Neural cell (in vitro differentiated cells): ENCODE measurements at regions not wholly inside any gene's neighbourhood (a gene's known extent, or its start where the extent isn't known, plus 50 kb on each side); places are given as distances from the start of the nearest gene placed in this dataset.

Source experiments
- H2AFZ ChIP-seq: fragments of 200-600, 300-800 bp; sonication (generic), shearing (Covaris generic); 2 replicates; pipeline ENCODE4 v1.6.0; 2014; ENCODE audit warnings: low read depth, mild to moderate bottlenecking, antibody characterized with exemption, low read length, moderate library complexity
- H3F3A ChIP-seq: fragments of 200-600 bp; shearing (Covaris generic); 2 replicates; pipeline ENCODE4 v1.6.1; 2016; ENCODE audit warnings: mild to moderate bottlenecking, moderate library complexity, mixed read lengths, antibody characterized with exemption, low read length; ENCODE audit not compliant: insufficient read depth, poor library complexity, severe bottlenecking
- H3K27ac ChIP-seq: fragments of 200-600, 300-800 bp; sonication (generic), shearing (Covaris generic); 2 replicates; pipeline ENCODE4 v1.5.1; 2014; ENCODE audit warnings: mild to moderate bottlenecking, low read length, moderate library complexity
- H3K27me3 ChIP-seq: fragments of 300-800, 200-600 bp; sonication (generic), shearing (Covaris generic); 2 replicates; pipeline ENCODE4 v1.6.0; 2014; ENCODE audit warnings: mild to moderate bottlenecking, low read depth, low read length, moderate library complexity; ENCODE audit not compliant: insufficient read depth
- H3K36me3 ChIP-seq: fragments of 300-800, 200-600 bp; sonication (generic), shearing (Covaris generic); 2 replicates; pipeline ENCODE4 v1.5.1; 2014; ENCODE audit warnings: mild to moderate bottlenecking, antibody characterized with exemption, low read length, moderate library complexity; ENCODE audit not compliant: insufficient read depth
- H3K4me2 ChIP-seq: fragments of 300-800, 200-600 bp; sonication (generic), shearing (Covaris generic); 2 replicates; pipeline ENCODE4 v1.6.0; 2014; ENCODE audit warnings: mild to moderate bottlenecking, low read length
- H3K4me3 ChIP-seq: fragments of 300-800, 200-600 bp; sonication (generic), shearing (Covaris generic); 2 replicates; pipeline ENCODE4 v1.5.1; 2014; ENCODE audit warnings: mild to moderate bottlenecking, low read length, moderate library complexity
- H3K79me2 ChIP-seq: fragments of 200-600 bp; shearing (Covaris generic); replicated peaks from 2 replicates; pipeline ENCODE4 v1.6.0; 2014; ENCODE audit warnings: mild to moderate bottlenecking, low read length, moderate library complexity; ENCODE audit not compliant: insufficient read depth
- H3K9ac ChIP-seq: fragments of 300-800, 200-600 bp; sonication (generic), shearing (Covaris generic); 2 replicates; pipeline ENCODE4 v1.6.1; 2016; ENCODE audit warnings: mild to moderate bottlenecking, low read length, mixed read lengths
- H3K9me2 ChIP-seq: fragments of 200-600 bp; shearing (Covaris generic); 2 replicates; pipeline ENCODE4 v1.6.1; 2016; ENCODE audit warnings: mild to moderate bottlenecking, low read length, mixed read lengths; ENCODE audit not compliant: insufficient read depth
- H3K9me3 ChIP-seq: fragments of 200-600, 300-800 bp; sonication (generic), shearing (Covaris generic); 2 replicates; pipeline ENCODE4 v1.6.1; 2016; ENCODE audit warnings: mild to moderate bottlenecking, mixed run types, low read length, moderate library complexity, mixed read lengths
- H4K20me1 ChIP-seq: fragments of 200-600 bp; shearing (Covaris generic); 2 replicates; pipeline ENCODE4 v1.6.1; 2016; ENCODE audit warnings: mild to moderate bottlenecking, mixed run types; ENCODE audit not compliant: insufficient read depth
- CTCF ChIP-seq: fragments of 450-650 bp; IDR thresholded peaks from 2 replicates; pipeline ENCODE4 v1.5.1; 2014; ENCODE audit warnings: antibody characterized with exemption, mild to moderate bottlenecking, moderate library complexity; ENCODE audit not compliant: poor library complexity, severe bottlenecking
- EP300 ChIP-seq: fragments of 450-650 bp; conservative IDR thresholded peaks from 2 replicates; pipeline ENCODE4 v1.6.1; 2014; ENCODE audit warnings: antibody characterized with exemption, mild to moderate bottlenecking, moderate library complexity; ENCODE audit not compliant: poor library complexity, severe bottlenecking
- EZH2 ChIP-seq: fragments of 200-600, 300-800 bp; shearing (Covaris generic), sonication (generic); IDR thresholded peaks from 2 replicates; pipeline ENCODE4 v1.6.1; 2014; ENCODE audit warnings: antibody characterized with exemption, low read length, borderline replicate concordance, mild to moderate bottlenecking; ENCODE audit not compliant: insufficient read depth, poor library complexity, severe bottlenecking
- MXI1 ChIP-seq: fragments of 450-650 bp; conservative IDR thresholded peaks from 2 replicates; pipeline ENCODE4 v1.6.1; 2014; ENCODE audit warnings: antibody characterized with exemption, mild to moderate bottlenecking; ENCODE audit not compliant: poor library complexity, severe bottlenecking
- POLR2AphosphoS5 ChIP-seq: IDR thresholded peaks from 2 replicates; pipeline ENCODE4 v1.6.1; 2012
- RAD21 ChIP-seq: fragments of 450-650 bp; conservative IDR thresholded peaks from 2 replicates; pipeline ENCODE4 v1.6.1; 2014; ENCODE audit warnings: antibody characterized with exemption, mild to moderate bottlenecking, moderate library complexity
- SMC3 ChIP-seq: fragments of 450-650 bp; conservative IDR thresholded peaks from 2 replicates; pipeline ENCODE4 v1.6.1; 2014; ENCODE audit warnings: antibody characterized with exemption, mild to moderate bottlenecking, moderate library complexity; ENCODE audit not compliant: poor library complexity
- TAF1 ChIP-seq: IDR thresholded peaks from 2 replicates; pipeline ENCODE4 v1.6.1; 2012; ENCODE audit warnings: low read depth
- TF ChIP-seq, protein P1 (sequence below): IDR thresholded peaks from 2 replicates; pipeline ENCODE4 v1.6.1; 2012; ENCODE audit warnings: borderline replicate concordance

GRCh38 chr3:176362191-176362731 is 835.0 kb downstream of the TBL1XR1 start:
- Histone ChIP-seq H3K4me3 (no peak overlapping the region), H3K9ac (no peak overlapping the region), H3K27me3 (no peaks in the 10 kb centered on the region), H3K9me3 (no peaks in the 10 kb centered on the region), H3K9me2 (no peaks in the 10 kb centered on the region), H3F3A (no peaks in the 10 kb centered on the region), H2AFZ (no peak overlapping the region), H3K4me2 (no peak overlapping the region), H3K36me3 (no peaks in the 10 kb centered on the region), H3K79me2 (no peaks in the 10 kb centered on the region), H3K27ac (no peak overlapping the region), H4K20me1 (no peaks in the 10 kb centered on the region)
- TF ChIP-seq EP300, result no peak
- TF ChIP-seq CTCF, result no peak
- no peak for TF ChIP-seq EZH2
- no peak for TF ChIP-seq SMC3
- TF ChIP-seq, protein P1, sequence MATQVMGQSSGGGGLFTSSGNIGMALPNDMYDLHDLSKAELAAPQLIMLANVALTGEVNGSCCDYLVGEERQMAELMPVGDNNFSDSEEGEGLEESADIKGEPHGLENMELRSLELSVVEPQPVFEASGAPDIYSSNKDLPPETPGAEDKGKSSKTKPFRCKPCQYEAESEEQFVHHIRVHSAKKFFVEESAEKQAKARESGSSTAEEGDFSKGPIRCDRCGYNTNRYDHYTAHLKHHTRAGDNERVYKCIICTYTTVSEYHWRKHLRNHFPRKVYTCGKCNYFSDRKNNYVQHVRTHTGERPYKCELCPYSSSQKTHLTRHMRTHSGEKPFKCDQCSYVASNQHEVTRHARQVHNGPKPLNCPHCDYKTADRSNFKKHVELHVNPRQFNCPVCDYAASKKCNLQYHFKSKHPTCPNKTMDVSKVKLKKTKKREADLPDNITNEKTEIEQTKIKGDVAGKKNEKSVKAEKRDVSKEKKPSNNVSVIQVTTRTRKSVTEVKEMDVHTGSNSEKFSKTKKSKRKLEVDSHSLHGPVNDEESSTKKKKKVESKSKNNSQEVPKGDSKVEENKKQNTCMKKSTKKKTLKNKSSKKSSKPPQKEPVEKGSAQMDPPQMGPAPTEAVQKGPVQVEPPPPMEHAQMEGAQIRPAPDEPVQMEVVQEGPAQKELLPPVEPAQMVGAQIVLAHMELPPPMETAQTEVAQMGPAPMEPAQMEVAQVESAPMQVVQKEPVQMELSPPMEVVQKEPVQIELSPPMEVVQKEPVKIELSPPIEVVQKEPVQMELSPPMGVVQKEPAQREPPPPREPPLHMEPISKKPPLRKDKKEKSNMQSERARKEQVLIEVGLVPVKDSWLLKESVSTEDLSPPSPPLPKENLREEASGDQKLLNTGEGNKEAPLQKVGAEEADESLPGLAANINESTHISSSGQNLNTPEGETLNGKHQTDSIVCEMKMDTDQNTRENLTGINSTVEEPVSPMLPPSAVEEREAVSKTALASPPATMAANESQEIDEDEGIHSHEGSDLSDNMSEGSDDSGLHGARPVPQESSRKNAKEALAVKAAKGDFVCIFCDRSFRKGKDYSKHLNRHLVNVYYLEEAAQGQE, result no peak
- TF ChIP-seq RAD21, result no peak
- no peak for TF ChIP-seq MXI1
- TF ChIP-seq TAF1, result no peak

- Histone ChIP-seq H3K27me3 (no peaks in the 10 kb centered on the region), H3K9ac (no peak overlapping the region), H3K4me3 (no peak overlapping the region), H3K36me3 (no peaks in the 10 kb centered on the region), H2AFZ (no peak overlapping the region), H3K4me2 (no peak overlapping the region), H3K9me2 (no peaks in the 10 kb centered on the region), H3K79me2 (no peaks in the 10 kb centered on the region), H3K27ac (no peak overlapping the region), H4K20me1 (no peaks in the 10 kb centered on the region), H3K9me3 (no peaks in the 10 kb centered on the region), H3F3A (no peaks in the 10 kb centered on the region)
- TF ChIP-seq TAF1, result no peak
- no peak for TF ChIP-seq MXI1
- no peak for TF ChIP-seq CTCF
- no peak for TF ChIP-seq POLR2AphosphoS5
- no peak for TF ChIP-seq EP300
- no peak for TF ChIP-seq EZH2
- TF ChIP-seq SMC3, result no peak
- no peak for TF ChIP-seq RAD21
- TF ChIP-seq, protein P1, result no peak
Observed at GRCh38 chr3:176359211-176359610, 838.1 kb downstream of the TBL1XR1 start.
